ENCODE measurements at regions not wholly inside any gene's neighbourhood (a gene's known extent, or its start where the extent isn't known, plus 50 kb on each side); places are given as distances from the start of the nearest gene placed in this dataset.

- peak; percentile 33 for DNase-seq (ENCODE audit: low read depth, low spot score)
Observed at GRCh38 chr3:17908399-17909191, 166.2 kb upstream of the TBC1D5 start.

GRCh38 chr3:17905996-17906395 lies 163.6 kb upstream of the TBC1D5 start:
- DNase-seq (ENCODE audit: low read depth, low spot score), result no peak

GRCh38 chr3:17901893-17902292 lies 159.5 kb upstream of the TBC1D5 start:
- no peak for DNase-seq (ENCODE audit: low read depth, low spot score)

GRCh38 chr3:17894434-17895060 lies 152.1 kb upstream of the TBC1D5 start:
- peak; percentile 77 for DNase-seq (ENCODE audit: low read depth, low spot score)

GRCh38 chr3:17891139-17891856 lies 148.9 kb upstream of the TBC1D5 start:
- DNase-seq (ENCODE audit: low read depth, low spot score), result no peak

- DNase-seq (ENCODE audit: low read depth, low spot score), result no peak
Observed at GRCh38 chr3:17885986-17886385, 143.6 kb upstream of the TBC1D5 start.

- no peak for DNase-seq (ENCODE audit: low read depth, low spot score)
Observed at GRCh38 chr3:17882981-17883380, 140.6 kb upstream of the TBC1D5 start.

GRCh38 chr3:17877299-17877698 lies 134.9 kb upstream of the TBC1D5 start:
- DNase-seq (ENCODE audit: low read depth, low spot score), result no peak

- DNase-seq (ENCODE audit: low read depth, low spot score), result no peak
Observed at GRCh38 chr3:17874636-17875035, 132.2 kb upstream of the TBC1D5 start.

- DNase-seq (ENCODE audit: low read depth, low spot score), result no peak
Observed at GRCh38 chr3:17872457-17872856, 130.0 kb upstream of the TBC1D5 start.

GRCh38 chr3:17865631-17866030 lies 123.2 kb upstream of the TBC1D5 start:
- no peak for DNase-seq (ENCODE audit: low read depth, low spot score)

- DNase-seq (ENCODE audit: low read depth, low spot score), result no peak
Observed at GRCh38 chr3:17861476-17861875, 119.0 kb upstream of the TBC1D5 start.

GRCh38 chr3:17860840-17861471 lies 118.5 kb upstream of the TBC1D5 start:
- DNase-seq (ENCODE audit: low read depth, low spot score), result peak; percentile 52

- no peak for DNase-seq (ENCODE audit: low read depth, low spot score)
Observed at GRCh38 chr3:17852217-17852616, 109.8 kb upstream of the TBC1D5 start.

GRCh38 chr3:17850448-17850847 lies 108.0 kb upstream of the TBC1D5 start:
- DNase-seq (ENCODE audit: low read depth, low spot score), result no peak

GRCh38 chr3:17848102-17848501 lies 105.7 kb upstream of the TBC1D5 start:
- DNase-seq (ENCODE audit: low read depth, low spot score), result no peak

GRCh38 chr3:17847156-17847555 lies 104.7 kb upstream of the TBC1D5 start:
- no peak for DNase-seq (ENCODE audit: low read depth, low spot score)

- DNase-seq (ENCODE audit: low read depth, low spot score), result no peak
Observed at GRCh38 chr3:17846466-17846865, 104.0 kb upstream of the TBC1D5 start.

- no peak for DNase-seq (ENCODE audit: low read depth, low spot score)
Observed at GRCh38 chr3:17845026-17845812, 102.8 kb upstream of the TBC1D5 start.

- no peak for DNase-seq (ENCODE audit: low read depth, low spot score)
Observed at GRCh38 chr3:17844236-17844635, 101.8 kb upstream of the TBC1D5 start.

GRCh38 chr3:17841190-17841828 lies 98.9 kb upstream of the TBC1D5 start:
- DNase-seq (ENCODE audit: low read depth, low spot score), result peak; percentile 92

Measured in ELF-1 (cell line).